ENCODE measurements at regions not wholly inside any gene's neighbourhood (a gene's known extent, or its start where the extent isn't known, plus 50 kb on each side); places are given as distances from the start of the nearest gene placed in this dataset.
A peak's percentile ranks its signal among the peaks of the same experiment; 100 is the strongest.
"Not testable (repeated sequence)": the region's sequence is repeated elsewhere in the genome, so short reads cannot be mapped to it uniquely, and the experiment has no call there.

- DNase-seq (ENCODE audit: low spot score) = no peak
Observed at GRCh38 chr1:81224222-81224621, 576.5 kb upstream of the ADGRL2 start.

GRCh38 chr1:81221564-81221963, 579.2 kb upstream of the ADGRL2 start:
- DNase-seq (ENCODE audit: low spot score) = no peak

GRCh38 chr1:81220614-81221071, 580.1 kb upstream of the ADGRL2 start:
- no peak for DNase-seq (ENCODE audit: low spot score)

GRCh38 chr1:81217058-81217457, 583.7 kb upstream of the ADGRL2 start:
- DNase-seq (ENCODE audit: low spot score) = no peak

GRCh38 chr1:81213279-81213678, 587.5 kb upstream of the ADGRL2 start:
- no peak for DNase-seq (ENCODE audit: low spot score)

- DNase-seq (ENCODE audit: low spot score) = no peak
Observed at GRCh38 chr1:81209461-81209860, 591.3 kb upstream of the ADGRL2 start.

- DNase-seq (ENCODE audit: low spot score) = no peak
Observed at GRCh38 chr1:81208441-81208840, 592.3 kb upstream of the ADGRL2 start.

GRCh38 chr1:81205956-81206355, 594.8 kb upstream of the ADGRL2 start:
- DNase-seq (ENCODE audit: low spot score) = no peak

GRCh38 chr1:81201779-81202178, 599.0 kb upstream of the ADGRL2 start:
- DNase-seq (ENCODE audit: low spot score) = no peak

- no peak for DNase-seq (ENCODE audit: low spot score)
Observed at GRCh38 chr1:81197591-81197990, 603.1 kb upstream of the ADGRL2 start.

- peak; percentile 57 for DNase-seq (ENCODE audit: low spot score)
Observed at GRCh38 chr1:81192647-81193642, 607.8 kb upstream of the ADGRL2 start.

- DNase-seq (ENCODE audit: low spot score) = no peak
Observed at GRCh38 chr1:81190003-81190402, 610.7 kb upstream of the ADGRL2 start.

GRCh38 chr1:81187635-81188034, 613.1 kb upstream of the ADGRL2 start:
- no peak for DNase-seq (ENCODE audit: low spot score)

GRCh38 chr1:81186261-81186660, 614.5 kb upstream of the ADGRL2 start:
- no peak for DNase-seq (ENCODE audit: low spot score)

- DNase-seq (ENCODE audit: low spot score) = no peak
Observed at GRCh38 chr1:81183553-81183952, 617.2 kb upstream of the ADGRL2 start.

GRCh38 chr1:81183051-81183450, 617.7 kb upstream of the ADGRL2 start:
- no peak for DNase-seq (ENCODE audit: low spot score)

GRCh38 chr1:81179242-81179641, 621.5 kb upstream of the ADGRL2 start:
- no peak for DNase-seq (ENCODE audit: low spot score)

GRCh38 chr1:81178431-81179093, 622.2 kb upstream of the ADGRL2 start:
- DNase-seq (ENCODE audit: low spot score) = not testable (repeated sequence)

GRCh38 chr1:81174811-81175476, 625.8 kb upstream of the ADGRL2 start:
- no peak for DNase-seq (ENCODE audit: low spot score)

- DNase-seq (ENCODE audit: low spot score) = no peak
Observed at GRCh38 chr1:81174052-81174451, 626.7 kb upstream of the ADGRL2 start.

GRCh38 chr1:81172483-81172882, 628.3 kb upstream of the ADGRL2 start:
- DNase-seq (ENCODE audit: low spot score) = no peak

- no peak for DNase-seq (ENCODE audit: low spot score)
Observed at GRCh38 chr1:81170721-81171120, 630.0 kb upstream of the ADGRL2 start.

Measured in SK-N-DZ (cell line).